DOHH2 (cell line): ENCODE measurements at regions not wholly inside any gene's neighbourhood (a gene's known extent, or its start where the extent isn't known, plus 50 kb on each side); places are given as distances from the start of the nearest gene placed in this dataset.

ENCODE experiments used
- H3F3A ChIP-seq: fragments of 200-600 bp; sonication (generic), shearing (Covaris generic); 2 replicates; pipeline ENCODE4 v1.6.0; 2016; ENCODE audit warnings: antibody characterized with exemption, mild to moderate bottlenecking; ENCODE audit not compliant: control insufficient read depth, insufficient read depth
- H3K27ac ChIP-seq: fragments of 200-600 bp; sonication (generic); 2 replicates; pipeline ENCODE4 v1.5.1; 2014; ENCODE audit warnings: low read depth, mild to moderate bottlenecking, low read length, moderate library complexity
- H3K27me3 ChIP-seq: fragments of 200-600 bp; sonication (generic); 2 replicates; pipeline ENCODE4 v1.6.1; 2014; ENCODE audit warnings: mild to moderate bottlenecking, low read length, mixed read lengths; ENCODE audit not compliant: control insufficient read depth
- H3K36me3 ChIP-seq: fragments of 200-600 bp; sonication (generic); 2 replicates; pipeline ENCODE4 v1.6.1; 2014; ENCODE audit warnings: mild to moderate bottlenecking, low read length, moderate library complexity, mixed read lengths; ENCODE audit not compliant: control insufficient read depth
- H3K4me1 ChIP-seq: fragments of 200-600 bp; sonication (generic); 2 replicates; pipeline ENCODE4 v1.6.1; 2014; ENCODE audit warnings: mild to moderate bottlenecking, low read length, mixed read lengths; ENCODE audit not compliant: control insufficient read depth
- H3K4me2 ChIP-seq: fragments of 200-600 bp; sonication (generic); 2 replicates; pipeline ENCODE4 v1.6.0; 2014; ENCODE audit warnings: mild to moderate bottlenecking, low read length, moderate library complexity
- H3K4me3 ChIP-seq: fragments of 200-600 bp; sonication (generic); 2 replicates; pipeline ENCODE4 v1.5.1; 2014; ENCODE audit warnings: mild to moderate bottlenecking, low read length, mixed read lengths
- H3K79me2 ChIP-seq: fragments of 200-600 bp; sonication (generic); 2 replicates; pipeline ENCODE4 v1.6.1; 2014; ENCODE audit warnings: mild to moderate bottlenecking, low read length, mixed read lengths; ENCODE audit not compliant: control insufficient read depth
- H3K9me2 ChIP-seq: fragments of 200-600 bp; sonication (generic); replicated peaks from 2 replicates; pipeline ENCODE4 v1.6.1; 2014; ENCODE audit warnings: mild to moderate bottlenecking, low read length, mixed read lengths; ENCODE audit not compliant: control insufficient read depth
- H3K9me3 ChIP-seq: fragments of 200-600 bp; sonication (generic); 2 replicates; pipeline ENCODE4 v1.6.1; 2014; ENCODE audit warnings: antibody characterized with exemption, low read length, mixed read lengths; ENCODE audit not compliant: control insufficient read depth, insufficient read depth
- H4K20me1 ChIP-seq: fragments of 200-600 bp; sonication (generic); 2 replicates; pipeline ENCODE4 v1.6.0; 2014; ENCODE audit warnings: low read depth, mild to moderate bottlenecking, antibody characterized with exemption, low read length, moderate library complexity; ENCODE audit not compliant: control insufficient read depth, insufficient read depth
- EZH2phosphoT487 ChIP-seq: fragments of 200-600 bp; sonication (generic); IDR thresholded peaks from 2 replicates; pipeline ENCODE4 v1.6.1; 2017; ENCODE audit warnings: borderline replicate concordance, mild to moderate bottlenecking, antibody characterized with exemption, low read length, moderate library complexity, mixed read lengths
- TF ChIP-seq, protein P1 (sequence below): fragments of 200-600 bp; sonication (generic); IDR thresholded peaks from one replicate; pipeline ENCODE4 v1.5.1; 2014; ENCODE audit warnings: antibody characterized with exemption, mild to moderate bottlenecking, low read depth, low read length; ENCODE audit not compliant: poor library complexity, severe bottlenecking

DNA sequence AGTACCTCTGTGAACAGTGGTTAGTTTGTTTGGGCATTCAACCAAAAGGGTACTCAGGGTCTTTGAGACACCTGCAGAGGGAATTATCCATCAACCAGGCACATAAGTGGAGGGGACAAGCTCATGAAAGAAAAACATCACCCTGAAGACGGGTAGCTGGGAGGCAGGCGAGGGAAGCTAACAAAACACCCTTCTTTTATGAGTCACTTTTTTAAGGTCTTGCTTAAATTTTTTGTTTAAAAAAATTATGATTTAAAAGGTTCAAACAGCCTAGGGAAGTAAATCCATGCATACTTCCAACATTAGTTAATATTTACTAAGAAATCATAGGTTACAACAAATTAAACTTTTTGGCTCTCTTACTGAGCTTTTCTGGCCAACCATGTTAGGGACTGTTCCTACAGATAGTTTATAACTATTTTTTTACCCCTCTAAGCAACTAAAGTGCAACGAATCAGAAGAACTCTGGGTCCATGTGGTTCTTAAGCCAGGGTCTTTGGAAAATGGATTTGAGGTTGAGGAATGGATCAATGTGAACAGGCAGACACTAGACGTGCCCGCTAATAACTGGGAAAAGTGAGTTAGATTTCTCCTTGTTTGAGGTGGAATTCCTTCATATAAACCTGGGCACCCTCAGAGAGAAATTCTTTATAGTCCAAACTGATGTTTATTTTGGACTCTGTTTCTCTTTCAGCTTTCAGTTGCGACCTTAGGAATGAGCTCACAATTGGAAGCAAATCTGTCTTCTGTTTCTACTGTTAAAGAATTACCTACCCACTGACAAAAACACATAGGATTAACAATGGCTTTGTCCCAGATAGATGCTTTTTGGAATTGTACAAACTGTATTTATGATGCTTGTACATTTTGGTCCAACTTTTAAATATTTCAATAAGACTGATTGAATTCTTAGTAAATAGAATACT, 123.0 kb downstream of the LYPLAL1 start:
- H3K4me2 ChIP-seq: no peak overlapping the region
- TF ChIP-seq, protein P1, sequence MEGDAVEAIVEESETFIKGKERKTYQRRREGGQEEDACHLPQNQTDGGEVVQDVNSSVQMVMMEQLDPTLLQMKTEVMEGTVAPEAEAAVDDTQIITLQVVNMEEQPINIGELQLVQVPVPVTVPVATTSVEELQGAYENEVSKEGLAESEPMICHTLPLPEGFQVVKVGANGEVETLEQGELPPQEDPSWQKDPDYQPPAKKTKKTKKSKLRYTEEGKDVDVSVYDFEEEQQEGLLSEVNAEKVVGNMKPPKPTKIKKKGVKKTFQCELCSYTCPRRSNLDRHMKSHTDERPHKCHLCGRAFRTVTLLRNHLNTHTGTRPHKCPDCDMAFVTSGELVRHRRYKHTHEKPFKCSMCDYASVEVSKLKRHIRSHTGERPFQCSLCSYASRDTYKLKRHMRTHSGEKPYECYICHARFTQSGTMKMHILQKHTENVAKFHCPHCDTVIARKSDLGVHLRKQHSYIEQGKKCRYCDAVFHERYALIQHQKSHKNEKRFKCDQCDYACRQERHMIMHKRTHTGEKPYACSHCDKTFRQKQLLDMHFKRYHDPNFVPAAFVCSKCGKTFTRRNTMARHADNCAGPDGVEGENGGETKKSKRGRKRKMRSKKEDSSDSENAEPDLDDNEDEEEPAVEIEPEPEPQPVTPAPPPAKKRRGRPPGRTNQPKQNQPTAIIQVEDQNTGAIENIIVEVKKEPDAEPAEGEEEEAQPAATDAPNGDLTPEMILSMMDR: no peak
- H4K20me1 ChIP-seq: no peaks in the 10 kb centered on the region
- no peaks in the 10 kb centered on the region for H3K4me1 ChIP-seq
- no peak overlapping the region for H3K27ac ChIP-seq
- no peaks in the 10 kb centered on the region for H3K27me3 ChIP-seq
- no peaks in the 10 kb centered on the region for H3K9me3 ChIP-seq
- no peaks in the 10 kb centered on the region for H3F3A ChIP-seq
- H3K4me3 ChIP-seq: no peak overlapping the region
- no peaks in the 10 kb centered on the region for H3K9me2 ChIP-seq
- no peaks in the 10 kb centered on the region for H3K36me3 ChIP-seq
- H3K79me2 ChIP-seq: no peaks in the 10 kb centered on the region

DNA sequence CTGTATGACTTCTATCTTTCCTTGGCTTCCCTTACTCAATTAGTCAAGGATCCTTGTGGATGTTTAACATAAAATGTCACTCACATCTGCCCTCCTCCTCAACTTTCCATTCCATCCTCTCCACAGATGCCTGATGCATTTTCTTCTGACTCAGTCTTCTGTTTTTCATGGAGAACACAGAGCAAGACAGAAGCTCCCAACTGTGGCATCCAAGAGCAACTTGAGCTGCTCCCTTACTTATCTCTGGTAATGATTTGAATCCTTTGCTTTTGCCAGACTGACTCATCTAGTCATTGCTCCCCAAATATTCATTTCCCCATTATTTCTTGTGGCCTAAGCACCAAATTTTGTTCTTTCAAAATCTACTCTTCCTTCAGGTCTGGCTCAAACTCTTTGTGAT, 120.6 kb downstream of the LYPLAL1 start:
- Histone ChIP-seq H3K4me3 (no peak overlapping the region), H3K4me1 (no peaks in the 10 kb centered on the region), H3K9me3 (no peaks in the 10 kb centered on the region), H3K79me2 (no peaks in the 10 kb centered on the region), H3K27ac (no peak overlapping the region), H3F3A (no peaks in the 10 kb centered on the region), H3K9me2 (no peaks in the 10 kb centered on the region), H3K27me3 (no peaks in the 10 kb centered on the region), H4K20me1 (no peaks in the 10 kb centered on the region), H3K36me3 (no peaks in the 10 kb centered on the region), H3K4me2 (no peak overlapping the region)
- TF ChIP-seq, protein P1: no peak
- TF ChIP-seq EZH2phosphoT487: no peak

DNA sequence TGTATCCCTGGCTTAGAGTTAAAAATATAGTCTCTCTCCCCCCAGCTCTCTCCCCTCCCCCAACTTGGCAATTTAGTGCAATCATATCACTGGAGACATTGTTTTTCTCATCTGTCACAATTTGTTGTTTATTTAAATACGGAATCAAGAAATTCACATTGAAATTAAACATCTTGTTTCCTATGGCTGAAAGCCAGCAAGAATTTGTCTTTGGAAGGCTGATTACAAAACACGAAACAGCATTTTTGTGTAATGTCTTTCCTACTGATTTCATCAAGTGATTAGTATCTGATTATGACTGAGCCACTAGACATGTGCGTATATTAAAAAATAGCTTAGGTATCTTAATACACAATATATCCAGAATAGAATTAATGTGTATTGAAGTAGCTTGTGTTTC, 119.7 kb downstream of the LYPLAL1 start:
- Histone ChIP-seq H3F3A (no peaks in the 10 kb centered on the region), H4K20me1 (no peaks in the 10 kb centered on the region), H3K4me3 (no peak overlapping the region), H3K4me2 (no peak overlapping the region), H3K36me3 (no peaks in the 10 kb centered on the region), H3K79me2 (no peaks in the 10 kb centered on the region), H3K9me3 (no peaks in the 10 kb centered on the region), H3K27ac (no peak overlapping the region), H3K4me1 (no peaks in the 10 kb centered on the region), H3K9me2 (no peaks in the 10 kb centered on the region), H3K27me3 (no peaks in the 10 kb centered on the region)
- TF ChIP-seq EZH2phosphoT487: no peak
- TF ChIP-seq, protein P1: no peak
